Stimulated activated CD4-positive, alpha-beta T cell treated with anti-CD3 and anti-CD28 coated beads, Interleukin-15, amount 100 ng/mL, for 24 hours (primary cell): ENCODE measurements at regions not wholly inside any gene's neighbourhood (a gene's known extent, or its start where the extent isn't known, plus 50 kb on each side); places are given as distances from the start of the nearest gene placed in this dataset.
A peak's percentile ranks its signal among the peaks of the same experiment; 100 is the strongest.
"Not testable (repeated sequence)": the region's sequence is repeated elsewhere in the genome, so short reads cannot be mapped to it uniquely, and the experiment has no call there.

Source experiments
- DNase-seq: peaks from one replicate; pipeline ENCODE4 v3.0.0-alpha.2; 2020

DNA sequence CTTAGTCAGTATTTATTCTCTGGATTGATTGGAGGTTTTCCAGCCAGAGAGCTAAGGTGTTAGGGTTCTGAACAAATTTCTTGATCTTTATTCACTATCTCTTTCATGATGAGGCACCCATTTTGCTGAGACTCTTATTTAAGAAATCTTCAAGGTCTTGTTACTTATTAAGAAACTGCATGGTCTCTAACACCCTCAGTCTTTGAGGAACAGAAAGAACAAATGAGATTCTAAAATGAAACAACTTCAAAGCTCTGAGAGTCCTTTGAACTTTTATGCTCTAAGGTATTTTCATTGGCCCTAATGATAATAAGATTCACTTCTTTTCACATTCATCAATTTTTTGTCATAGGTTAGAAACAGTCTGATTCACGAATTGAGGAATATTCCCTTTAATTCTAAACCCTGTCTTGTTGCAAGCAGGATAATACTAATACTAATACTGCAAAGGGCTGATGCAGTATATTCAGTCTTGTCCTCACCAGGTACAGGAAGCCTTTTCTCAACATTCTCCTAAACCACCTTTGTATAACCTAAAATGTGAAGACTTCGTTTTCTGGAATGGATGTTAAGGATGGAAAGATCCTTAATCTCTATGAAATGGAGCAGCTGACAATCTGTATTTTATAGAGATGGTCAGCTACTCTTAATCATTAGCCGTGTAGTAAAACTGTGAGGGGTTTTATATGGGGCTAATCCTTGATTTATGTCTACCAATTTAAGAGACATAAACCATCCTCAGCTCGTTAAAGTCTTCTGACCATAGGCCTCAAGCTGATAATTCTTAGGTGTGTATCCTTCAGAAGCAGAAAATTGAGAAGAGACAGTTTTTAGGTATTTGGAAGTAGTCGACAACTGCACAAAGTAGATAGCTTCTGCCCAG is 198.3 kb downstream of the OTOL1 start:
- DNase-seq = no peak

GRCh38 chr3:161695811-161696210 is 199.2 kb downstream of the OTOL1 start:
- no peak for DNase-seq

- DNase-seq = no peak
Measured at GRCh38 chr3:161700998-161701397, 204.4 kb downstream of the OTOL1 start.

- not testable (repeated sequence) for DNase-seq
Measured at GRCh38 chr3:161707253-161707652, 210.6 kb downstream of the OTOL1 start.

- no peak for DNase-seq
Measured at GRCh38 chr3:161713731-161714130, 217.1 kb downstream of the OTOL1 start.

GRCh38 chr3:161731968-161732367 is 235.4 kb downstream of the OTOL1 start:
- DNase-seq = no peak

DNA sequence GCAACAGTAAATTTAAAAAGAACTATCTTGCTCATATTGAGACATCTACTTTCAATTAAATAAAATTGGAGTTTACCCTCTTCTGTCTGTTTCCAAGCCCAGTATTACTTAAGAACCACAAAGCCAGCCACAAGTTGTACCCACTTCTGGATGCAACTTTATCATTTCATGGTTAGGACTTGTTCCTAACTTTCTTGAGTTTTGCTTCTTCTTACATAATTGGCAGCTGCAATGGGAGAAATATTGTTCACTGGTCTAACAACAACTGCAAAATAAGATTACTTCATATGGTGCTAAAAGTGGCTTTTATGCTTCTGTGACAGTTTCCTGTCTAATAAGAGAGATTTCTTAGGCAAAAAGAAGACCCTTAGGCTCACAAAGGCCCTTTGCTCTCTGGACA is 240.6 kb downstream of the OTOL1 start:
- no peak for DNase-seq

GRCh38 chr3:161740421-161740820 is 243.8 kb downstream of the OTOL1 start:
- no peak for DNase-seq

DNA sequence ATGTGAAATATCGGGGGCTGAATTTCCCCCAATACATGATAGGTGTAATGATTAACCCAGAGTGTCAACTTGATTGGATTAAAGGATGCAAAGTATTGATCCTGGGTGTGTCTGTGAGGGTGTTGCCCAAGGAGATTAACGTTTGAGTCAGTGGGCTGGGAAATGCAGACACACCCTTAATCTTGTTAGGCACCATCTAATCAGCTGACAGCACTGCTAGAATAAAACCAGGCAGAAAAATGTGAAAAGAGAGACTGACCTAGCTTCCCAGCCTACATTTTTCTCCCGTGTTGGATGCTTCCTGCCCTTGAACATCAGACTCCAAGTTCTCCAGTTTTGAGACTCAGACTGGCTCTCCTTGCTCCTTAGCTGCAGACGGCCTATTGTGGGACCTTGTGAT is 247.8 kb downstream of the OTOL1 start:
- DNase-seq = no peak

DNA sequence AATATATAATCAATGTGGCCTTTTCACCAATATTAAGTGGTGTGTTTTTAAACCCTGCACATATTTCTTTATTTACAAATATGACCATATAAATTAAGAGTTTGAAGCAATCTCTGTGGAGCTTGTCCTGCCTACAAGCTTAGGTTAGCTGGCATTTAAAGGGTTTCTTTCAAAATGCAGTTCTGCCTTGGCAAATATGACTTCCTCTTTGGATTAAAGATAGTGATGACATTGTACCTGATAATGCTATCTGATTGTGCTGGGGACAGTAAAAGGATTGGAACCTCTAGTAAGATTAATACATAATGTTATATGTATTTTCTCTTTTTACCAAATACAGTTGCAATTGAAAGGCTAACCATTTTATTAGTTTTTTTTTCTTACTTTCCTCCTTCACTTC is 249.1 kb downstream of the OTOL1 start:
- DNase-seq = no peak

- no peak for DNase-seq
Measured at GRCh38 chr3:161748049-161748448, 251.4 kb downstream of the OTOL1 start.

DNA sequence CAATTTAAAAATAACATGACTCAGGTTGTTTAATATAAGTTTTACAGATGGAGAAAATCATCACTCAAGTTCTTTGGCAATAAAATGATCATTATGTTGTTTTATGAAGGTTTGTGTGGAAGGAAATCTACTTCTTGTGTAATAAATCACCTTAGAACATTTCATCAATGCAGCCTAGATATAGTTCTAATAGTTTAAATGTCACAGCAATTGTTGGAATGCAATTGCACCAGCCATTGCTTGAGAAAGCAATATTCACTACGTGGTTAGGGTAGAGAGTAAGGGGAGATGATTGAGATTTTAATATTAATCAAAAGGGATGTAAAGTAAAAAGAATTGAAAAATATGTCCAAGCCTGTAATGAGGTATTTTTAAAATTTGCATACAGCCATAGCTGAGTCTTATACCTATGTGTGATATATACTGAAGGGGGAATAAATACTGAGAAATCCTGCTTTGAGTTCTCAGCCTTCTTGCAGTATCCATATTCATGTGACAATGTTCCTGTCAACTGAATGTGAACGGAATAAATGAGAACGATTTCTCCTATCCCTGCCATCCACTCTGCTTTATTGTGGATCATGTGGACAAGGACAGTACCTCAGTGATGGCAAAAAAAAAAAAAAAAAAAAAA is 257.9 kb downstream of the OTOL1 start:
- DNase-seq = no peak

DNA sequence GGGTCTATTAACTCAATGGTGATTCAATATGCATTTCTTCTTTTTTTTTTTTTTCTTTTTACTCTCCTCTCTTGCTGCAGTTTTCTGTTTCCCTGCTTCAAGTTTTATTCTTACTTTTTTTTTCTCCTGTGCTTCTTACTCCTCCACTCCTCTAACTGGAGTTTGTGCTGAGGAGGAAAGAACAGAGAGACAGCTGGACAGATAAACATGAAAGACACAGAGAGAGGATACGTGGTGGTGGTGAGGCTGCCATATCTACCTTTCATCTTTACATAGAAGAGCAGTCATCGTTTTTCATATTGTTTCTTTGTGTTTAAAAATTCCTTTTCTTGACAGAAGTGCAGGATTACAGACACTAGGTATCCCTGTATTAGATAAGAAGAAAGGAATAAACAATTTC is 262.8 kb downstream of the OTOL1 start:
- DNase-seq = no peak

DNA sequence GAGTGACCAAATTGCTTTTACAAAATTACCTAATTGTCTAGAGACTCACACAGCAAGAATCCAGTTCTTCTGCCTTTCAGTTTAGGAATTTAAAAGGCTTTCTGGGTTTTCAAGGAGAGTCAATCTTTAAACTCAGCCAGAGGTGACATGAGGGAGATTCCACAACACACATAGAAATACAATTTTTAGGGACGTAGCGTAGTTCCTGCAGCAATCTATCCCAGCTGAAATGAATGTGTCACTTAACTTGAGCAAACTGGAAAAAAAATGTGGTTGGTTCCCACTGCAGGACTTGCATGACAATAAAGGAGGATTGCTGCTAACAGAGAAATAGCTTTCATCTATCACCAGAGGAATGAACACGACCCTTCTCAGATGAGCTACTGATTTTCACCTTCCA is 269.7 kb downstream of the OTOL1 start:
- no peak for DNase-seq

DNA sequence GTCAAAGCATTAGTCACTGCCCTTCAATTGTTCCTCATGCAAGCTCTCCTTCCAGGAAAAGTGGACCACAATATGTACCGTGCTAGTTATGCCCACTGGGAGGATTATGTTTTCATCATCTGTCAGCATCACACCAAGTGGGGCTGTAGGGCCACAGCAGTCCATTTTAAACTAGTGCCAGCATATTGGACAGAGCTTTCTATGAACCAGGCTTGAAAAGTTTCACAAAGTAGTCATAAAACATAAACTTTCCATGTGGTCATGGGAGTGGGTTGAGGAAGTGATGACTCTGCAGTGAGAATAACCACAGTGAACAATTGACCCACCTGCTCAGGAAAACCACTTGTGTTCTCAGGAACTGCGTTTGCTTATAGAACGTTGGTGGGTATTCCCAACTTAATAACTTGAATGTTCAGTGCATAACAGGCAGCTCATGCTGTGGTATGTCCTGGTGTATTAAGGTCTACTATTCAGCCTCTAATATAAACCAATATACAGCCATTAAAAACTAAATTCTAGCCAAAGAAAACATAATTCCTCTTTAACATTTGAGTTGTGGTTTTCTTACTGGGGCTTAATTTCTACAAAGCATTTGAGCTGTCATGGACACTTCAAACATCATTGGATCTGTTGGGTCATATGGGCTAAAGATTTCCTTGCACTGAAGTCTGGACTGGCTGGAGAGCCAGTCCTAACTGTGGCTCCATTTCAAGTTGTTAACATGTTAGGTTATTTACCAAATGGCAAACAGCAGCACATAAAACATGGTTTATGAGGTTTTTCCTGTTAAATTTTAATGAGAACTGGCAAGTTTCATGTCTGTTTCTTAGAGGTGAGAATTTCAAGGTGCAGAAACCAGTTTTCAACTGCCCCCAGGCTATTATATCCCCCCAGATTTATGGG is 274.1 kb downstream of the OTOL1 start:
- peak; percentile 1 for DNase-seq

GRCh38 chr3:161781381-161781780 is 284.8 kb downstream of the OTOL1 start:
- no peak for DNase-seq

DNA sequence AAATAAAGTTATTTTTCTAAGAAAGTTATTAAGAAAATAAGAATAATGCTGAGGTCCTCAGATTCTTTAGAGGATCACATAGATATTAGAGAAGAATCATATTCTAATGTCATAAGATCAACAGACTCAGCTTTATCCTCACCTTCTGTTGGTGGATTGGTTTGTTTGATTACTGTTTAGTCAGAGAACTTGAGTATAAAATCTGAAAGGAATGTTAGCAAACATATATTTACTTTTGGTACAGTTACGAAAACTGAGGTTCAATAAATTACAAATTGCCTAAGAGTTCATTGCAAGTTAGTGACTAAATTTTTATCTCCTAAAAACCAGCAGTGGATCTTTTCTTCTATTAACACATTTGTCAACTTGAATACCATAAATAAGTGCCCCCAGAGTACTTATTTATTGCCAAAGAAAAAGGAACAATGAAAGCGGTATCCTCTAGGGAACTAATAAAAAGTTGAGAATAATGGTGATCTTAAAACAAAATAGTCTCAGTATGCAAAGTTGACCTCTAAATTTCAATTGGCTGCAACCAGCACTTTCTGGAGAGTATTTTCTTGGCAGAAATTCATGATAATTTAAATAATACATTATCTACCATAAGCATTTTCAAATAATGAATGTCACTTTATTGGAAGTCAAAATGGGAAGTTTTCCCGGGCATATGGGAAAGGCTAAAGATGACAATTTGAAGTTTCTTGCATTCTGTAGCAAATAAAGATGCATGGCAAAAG is 296.8 kb downstream of the OTOL1 start:
- DNase-seq = no peak

GRCh38 chr3:161794551-161794950 is 297.9 kb downstream of the OTOL1 start:
- no peak for DNase-seq

DNA sequence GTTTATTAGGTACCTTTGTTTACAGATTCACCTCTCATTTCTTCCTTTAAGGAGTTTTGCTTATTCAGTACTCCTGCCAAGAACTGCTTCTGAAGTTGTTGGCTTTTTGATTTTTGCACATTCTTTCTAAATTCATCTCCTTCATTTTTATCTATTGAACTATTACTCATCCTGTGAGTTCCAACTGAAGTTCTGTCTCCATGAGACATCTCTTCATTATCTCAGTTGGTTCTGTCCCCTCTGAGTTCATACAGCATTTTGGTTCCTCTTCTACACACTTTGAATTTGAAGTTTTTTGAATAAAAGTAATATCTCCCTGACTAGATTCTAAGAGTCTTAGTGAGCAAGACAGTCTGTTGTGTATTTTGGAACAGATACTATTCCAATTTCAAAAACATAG is 299.7 kb downstream of the OTOL1 start:
- no peak for DNase-seq

- no peak for DNase-seq
Measured at GRCh38 chr3:161796780-161797179, 300.2 kb downstream of the OTOL1 start.

DNA sequence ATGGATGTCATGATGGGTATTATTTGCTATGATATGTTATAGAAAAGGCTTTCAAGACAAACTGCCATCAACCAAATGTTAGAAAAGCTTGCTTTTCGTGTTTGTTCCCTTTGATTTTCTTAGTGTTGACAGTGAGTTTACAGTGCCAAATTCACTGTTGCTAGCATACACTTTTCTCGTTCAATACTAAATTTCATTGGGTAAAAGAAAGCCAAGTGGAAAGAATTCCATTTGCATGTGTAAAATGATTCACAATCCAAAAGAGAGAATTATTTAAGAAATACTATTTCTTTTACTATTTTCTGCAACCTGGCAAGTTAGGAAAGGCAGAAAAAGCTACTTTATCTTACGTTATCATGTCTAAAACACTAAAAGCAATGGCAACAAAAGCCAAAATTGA is 301.4 kb downstream of the OTOL1 start:
- no peak for DNase-seq

DNA sequence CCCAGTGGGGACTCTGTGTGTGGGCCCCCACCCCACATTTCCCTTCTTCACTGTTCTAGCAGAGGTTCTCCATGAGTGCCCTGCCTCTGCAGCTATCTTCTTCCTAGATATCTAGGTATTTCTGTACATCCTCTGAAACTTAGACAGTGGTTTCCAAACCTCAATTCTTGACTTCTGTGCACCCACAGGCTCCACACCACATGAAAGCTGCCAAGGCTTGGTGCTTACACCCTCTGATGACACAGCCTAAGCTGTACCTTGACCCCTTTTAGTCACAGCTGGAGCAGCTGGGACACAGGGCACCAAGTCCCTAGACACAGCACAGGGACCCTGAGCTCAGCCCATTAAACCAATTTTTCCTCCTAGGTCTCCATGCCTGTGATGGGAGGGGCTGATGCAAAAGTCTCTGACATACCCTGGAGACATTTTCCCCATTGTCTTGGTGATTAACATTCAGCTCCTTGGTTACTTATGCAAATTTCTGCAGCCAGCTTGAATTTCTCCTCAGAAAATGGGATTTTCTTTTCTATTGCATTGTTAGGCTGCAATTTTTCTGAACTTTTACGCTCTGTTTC is 304.5 kb downstream of the OTOL1 start:
- no peak for DNase-seq
